CD4-positive, alpha-beta T cell treated with Interferon alpha-2 for 1 hour (primary cell): ENCODE measurements at regions not wholly inside any gene's neighbourhood (a gene's known extent, or its start where the extent isn't known, plus 50 kb on each side); places are given as distances from the start of the nearest gene placed in this dataset.
"Not testable (repeated sequence)": the region's sequence is repeated elsewhere in the genome, so short reads cannot be mapped to it uniquely, and the experiment has no call there.

Source experiments
- DNase-seq, 2 donors: peaks; one replicate each; pipeline ENCODE4 v3.0.0-alpha.2; 2020 to 2022

GRCh38 chr13:90444232-90444631 is 903.3 kb upstream of the MIR17HG start:
- DNase-seq: no peak

GRCh38 chr13:90445179-90445578 is 902.3 kb upstream of the MIR17HG start:
- DNase-seq: no peak

GRCh38 chr13:90447034-90447733 is 900.3 kb upstream of the MIR17HG start:
- DNase-seq: no peak

- DNase-seq: no peak
Observed at GRCh38 chr13:90447734-90448101, 899.8 kb upstream of the MIR17HG start.

- DNase-seq: no peak
Observed at GRCh38 chr13:90448466-90449037, 898.9 kb upstream of the MIR17HG start.

- no peak for DNase-seq
Observed at GRCh38 chr13:90453342-90453741, 894.1 kb upstream of the MIR17HG start.

GRCh38 chr13:90454002-90454636 is 893.4 kb upstream of the MIR17HG start:
- DNase-seq: no peak

GRCh38 chr13:90455067-90455466 is 892.4 kb upstream of the MIR17HG start:
- DNase-seq: no peak

- no peak for DNase-seq
Observed at GRCh38 chr13:90455823-90456222, 891.7 kb upstream of the MIR17HG start.

- no peak for DNase-seq
Observed at GRCh38 chr13:90461398-90461797, 886.1 kb upstream of the MIR17HG start.

GRCh38 chr13:90477216-90477615 is 870.3 kb upstream of the MIR17HG start:
- DNase-seq: no peak

- DNase-seq: no peak
Observed at GRCh38 chr13:90483906-90484305, 863.6 kb upstream of the MIR17HG start.

GRCh38 chr13:90485436-90485835 is 862.1 kb upstream of the MIR17HG start:
- no peak for DNase-seq

- DNase-seq: no peak
Observed at GRCh38 chr13:90492872-90493271, 854.6 kb upstream of the MIR17HG start.

- DNase-seq: no peak
Observed at GRCh38 chr13:90493667-90494066, 853.8 kb upstream of the MIR17HG start.

- DNase-seq: not testable (repeated sequence)
Observed at GRCh38 chr13:90494849-90495248, 852.6 kb upstream of the MIR17HG start.

GRCh38 chr13:90498096-90498495 is 849.4 kb upstream of the MIR17HG start:
- no peak for DNase-seq

- DNase-seq: no peak
Observed at GRCh38 chr13:90498816-90499215, 848.7 kb upstream of the MIR17HG start.

- no peak for DNase-seq
Observed at GRCh38 chr13:90500569-90500968, 846.9 kb upstream of the MIR17HG start.

- no peak for DNase-seq
Observed at GRCh38 chr13:90502153-90502552, 845.3 kb upstream of the MIR17HG start.

- no peak for DNase-seq
Observed at GRCh38 chr13:90502762-90503161, 844.7 kb upstream of the MIR17HG start.

- DNase-seq: no peak
Observed at GRCh38 chr13:90510319-90510718, 837.2 kb upstream of the MIR17HG start.

- DNase-seq: no peak
Observed at GRCh38 chr13:90511903-90512302, 835.6 kb upstream of the MIR17HG start.

GRCh38 chr13:90514712-90515111 is 832.8 kb upstream of the MIR17HG start:
- not testable (repeated sequence) for DNase-seq

- DNase-seq: no peak
Observed at GRCh38 chr13:90518417-90518816, 829.1 kb upstream of the MIR17HG start.
